ENCODE measurements at regions not wholly inside any gene's neighbourhood (a gene's known extent, or its start where the extent isn't known, plus 50 kb on each side); places are given as distances from the start of the nearest gene placed in this dataset.

- TF ChIP-seq EGR1 (IDR thresholded peaks at IDR 0.05) (no peak), ZBTB7A (IDR thresholded peaks at IDR 0.05; ENCODE audit: low read depth) (no peak), YY1 (IDR thresholded peaks at IDR 0.05; ENCODE audit: low read depth) (no peak), EP300 (IDR thresholded peaks at IDR 0.05; ENCODE audit: borderline replicate concordance) (no peak), CREB1 (IDR thresholded peaks at IDR 0.05; ENCODE audit: low read depth) (no peak), RAD21 (IDR thresholded peaks at IDR 0.05; ENCODE audit: low read depth) (no peak), TCF12 (IDR thresholded peaks at IDR 0.05; ENCODE audit: low read depth) (no peak), CEBPB (IDR thresholded peaks at IDR 0.05) (no peak), TEAD4 (IDR thresholded peaks at IDR 0.05) (no peak), REST (IDR thresholded peaks at IDR 0.05; ENCODE audit: low read depth) (no peak), TAF1 (IDR thresholded peaks at IDR 0.05; ENCODE audit: low read depth) (no peak), FOXM1 (IDR thresholded peaks at IDR 0.05; ENCODE audit: borderline replicate concordance, low read depth) (no peak), NFIC (IDR thresholded peaks at IDR 0.05) (no peak)
- TF ChIP-seq, protein P1, sequence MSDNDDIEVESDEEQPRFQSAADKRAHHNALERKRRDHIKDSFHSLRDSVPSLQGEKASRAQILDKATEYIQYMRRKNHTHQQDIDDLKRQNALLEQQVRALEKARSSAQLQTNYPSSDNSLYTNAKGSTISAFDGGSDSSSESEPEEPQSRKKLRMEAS (IDR thresholded peaks at IDR 0.05) = no peak
Measured at GRCh38 chr12:89194683-89195082, 157.6 kb downstream of the DUSP6 start.
